HCT116 (cell line): ENCODE measurements at regions not wholly inside any gene's neighbourhood (a gene's known extent, or its start where the extent isn't known, plus 50 kb on each side); places are given as distances from the start of the nearest gene placed in this dataset.
A peak's percentile ranks its signal among the peaks of the same experiment; 100 is the strongest.

Source experiments
- CEBPB ChIP-seq: IDR thresholded peaks from 2 replicates; pipeline ENCODE4 v1.6.1; 2012; ENCODE audit warnings: low read depth
- CTCF ChIP-seq, 3 experiments: fragments of 200-600 bp in 1 of 3; sonication (generic) in 1 of 3; IDR thresholded peaks in 2 of 3; conservative IDR thresholded peaks in 1 of 3; 2 replicates each; pipeline ENCODE4 v1.5.1; 2012 to 2017; ENCODE audit warnings: low read depth in 2 of 3, low read length in 2 of 3, antibody characterized with exemption in 1 of 3, borderline replicate concordance in 1 of 3, control low read depth in 1 of 3, mild to moderate bottlenecking in 1 of 3, mixed read lengths in 1 of 3, mixed run types in 1 of 3, moderate library complexity in 1 of 3; ENCODE audit not compliant: insufficient read depth in 1 of 3
- FOSL1 ChIP-seq: IDR thresholded peaks from 2 replicates; pipeline ENCODE4 v1.6.1; 2012; ENCODE audit warnings: low read depth
- MAX ChIP-seq: IDR thresholded peaks from 2 replicates; pipeline ENCODE4 v1.6.1; 2012
- POLR2A ChIP-seq: IDR thresholded peaks from 2 replicates; pipeline ENCODE4 v1.7.0; 2011; ENCODE audit warnings: borderline replicate concordance; ENCODE audit not compliant: insufficient read depth, insufficient read length; ENCODE audit errors: extremely low read depth
- YY1 ChIP-seq: IDR thresholded peaks from 2 replicates; pipeline ENCODE4 v1.6.1; 2011; ENCODE audit warnings: low read length, low read depth, moderate library complexity, mild to moderate bottlenecking; ENCODE audit not compliant: insufficient replicate concordance; ENCODE audit errors: extremely low read depth
- ZBTB33 ChIP-seq: IDR thresholded peaks from 2 replicates; pipeline ENCODE4 v1.6.1; 2011; ENCODE audit warnings: mild to moderate bottlenecking, low read length, moderate library complexity; ENCODE audit not compliant: insufficient replicate concordance; ENCODE audit errors: extremely low read depth

- TF ChIP-seq CTCF (IDR thresholded peaks at IDR 0.05 in 2 of 3, conservative IDR thresholded peaks at IDR 0.05 in 1 of 3; ENCODE audit: borderline replicate concordance in 1 of 3, insufficient read depth in 1 of 3, low read depth in 2 of 3, low read length in 2 of 3): peak; percentile 49 to 100 (median 98); a peak in 5 of 6 replicates
- no peak for TF ChIP-seq POLR2A
- no peak for TF ChIP-seq FOSL1
- TF ChIP-seq YY1: no peak
- TF ChIP-seq ZBTB33: no peak
- no peak for TF ChIP-seq CEBPB
- no peak for TF ChIP-seq MAX
These were observed 89.0 kb upstream of the MAP1B start for GRCh38 chr5:72018143-72018803.
